OCI-LY3 (cell line): ENCODE measurements at regions not wholly inside any gene's neighbourhood (a gene's known extent, or its start where the extent isn't known, plus 50 kb on each side); places are given as distances from the start of the nearest gene placed in this dataset.

Source experiments
- H2AFZ ChIP-seq: fragments of 200-600, 300-600 bp; shearing (Covaris generic); 2 replicates; pipeline ENCODE4 v1.6.0; 2014; ENCODE audit warnings: antibody characterized with exemption, low read depth, low read length
- H3K27ac ChIP-seq: fragments of 200-600, 300-600 bp; sonication (generic); 2 replicates; pipeline ENCODE4 v1.5.1; 2014; ENCODE audit warnings: mild to moderate bottlenecking, low read length, moderate library complexity, mixed read lengths
- H3K27me3 ChIP-seq: fragments of 200-600, 300-600 bp; sonication (generic); 2 replicates; pipeline ENCODE4 v1.6.1; 2014; ENCODE audit warnings: low read depth, low read length, mixed read lengths
- H3K36me3 ChIP-seq: fragments of 200-600, 300-600 bp; sonication (generic); replicated peaks from 2 replicates; pipeline ENCODE3; 2014; ENCODE audit warnings: low read depth, low read length, mixed read lengths
- H3K4me1 ChIP-seq: fragments of 300-600, 200-600 bp; sonication (generic); 2 replicates; pipeline ENCODE4 v1.6.1; 2014; ENCODE audit warnings: low read length, mixed read lengths
- H3K4me2 ChIP-seq: fragments of 200-600, 300-600 bp; sonication (generic); 2 replicates; pipeline ENCODE4 v1.6.1; 2014; ENCODE audit warnings: low read length, mixed read lengths
- H3K4me3 ChIP-seq: fragments of 300-600, 200-600 bp; sonication (generic); 2 replicates; pipeline ENCODE4 v1.5.1; 2014; ENCODE audit warnings: antibody characterized with exemption, mild to moderate bottlenecking, low read length, moderate library complexity
- H3K79me2 ChIP-seq: fragments of 300-600, 200-600 bp; shearing (Covaris generic); 2 replicates; pipeline ENCODE4 v1.6.1; 2014; ENCODE audit warnings: mild to moderate bottlenecking, low read length, mixed read lengths
- H3K9ac ChIP-seq: fragments of 300-600, 200-600 bp; shearing (Covaris generic); 2 replicates; pipeline ENCODE4 v1.6.0; 2014; ENCODE audit warnings: mild to moderate bottlenecking, low read length, moderate library complexity
- H3K9me3 ChIP-seq: fragments of 200-600, 300-600 bp; shearing (Covaris generic); 2 replicates; pipeline ENCODE4 v1.6.1; 2014; ENCODE audit warnings: low read length, mixed read lengths; ENCODE audit not compliant: insufficient read depth
- H4K20me1 ChIP-seq: fragments of 200-600, 300-600 bp; sonication (generic); 2 replicates; pipeline ENCODE4 v1.6.1; 2016; ENCODE audit warnings: low read length, mixed read lengths; ENCODE audit not compliant: insufficient read depth
- CTCF ChIP-seq: fragments of 200-600, 300-600 bp; sonication (generic); IDR thresholded peaks from 2 replicates; pipeline ENCODE4 v1.5.1; 2014; ENCODE audit warnings: antibody characterized with exemption, low read length, low read depth
- EZH2phosphoT487 ChIP-seq: fragments of 200-600 bp; shearing (Covaris generic); IDR thresholded peaks from 2 replicates; pipeline ENCODE4 v1.6.1; 2018; ENCODE audit warnings: antibody characterized with exemption, mixed run types, low read depth

- H2AFZ ChIP-seq: no peak overlapping the region
- H3K4me2 ChIP-seq: no peak overlapping the region
- no peaks in the 10 kb centered on the region for H3K36me3 ChIP-seq
- peaks cover 15% of the 10 kb centered on the region; the same call in 1 of the 2 replicates for H3K27me3 ChIP-seq
- no peaks in the 10 kb centered on the region for H4K20me1 ChIP-seq
- no peaks in the 10 kb centered on the region for H3K79me2 ChIP-seq
- no peak overlapping the region for H3K4me3 ChIP-seq
- TF ChIP-seq EZH2phosphoT487: no peak
- no peak for TF ChIP-seq CTCF
- H3K4me1 ChIP-seq: no peaks in the 10 kb centered on the region
- no peak overlapping the region for H3K27ac ChIP-seq
- H3K9ac ChIP-seq: no peak overlapping the region
- no peaks in the 10 kb centered on the region for H3K9me3 ChIP-seq
Observed at GRCh38 chr18:61694236-61694635, 198.6 kb downstream of the RNF152 start.

GRCh38 chr18:61690418-61691138 is 202.2 kb downstream of the RNF152 start:
- Histone ChIP-seq H2AFZ (no peak overlapping the region), H3K79me2 (no peaks in the 10 kb centered on the region), H3K9me3 (no peaks in the 10 kb centered on the region), H3K36me3 (no peaks in the 10 kb centered on the region), H4K20me1 (no peaks in the 10 kb centered on the region), H3K27ac (no peak overlapping the region), H3K4me2 (no peak overlapping the region), H3K27me3 (0 out of 2 replicates have a peak, but pooled peaks cover 9% of the 10 kb centered on the region), H3K4me1 (no peaks in the 10 kb centered on the region), H3K9ac (no peak overlapping the region), H3K4me3 (no peak overlapping the region)
- TF ChIP-seq EZH2phosphoT487 (no peak), CTCF (no peak)

- Histone ChIP-seq H3K4me3 (no peak overlapping the region), H3K36me3 (no peaks in the 10 kb centered on the region), H4K20me1 (no peaks in the 10 kb centered on the region), H3K79me2 (no peaks in the 10 kb centered on the region), H3K27me3 (peaks cover 9% of the 10 kb centered on the region), H3K9me3 (no peaks in the 10 kb centered on the region), H3K9ac (no peak overlapping the region), H3K4me2 (no peak overlapping the region), H2AFZ (no peak overlapping the region), H3K4me1 (no peaks in the 10 kb centered on the region), H3K27ac (no peak overlapping the region)
- TF ChIP-seq EZH2phosphoT487: no peak
- no peak for TF ChIP-seq CTCF
Observed at GRCh38 chr18:61687317-61687716, 205.5 kb downstream of the RNF152 start.

GRCh38 chr18:61683856-61684255 is 209.0 kb downstream of the RNF152 start:
- H3K9ac ChIP-seq: no peak overlapping the region
- H3K4me3 ChIP-seq: no peak overlapping the region
- H3K4me1 ChIP-seq: no peaks in the 10 kb centered on the region
- H3K36me3 ChIP-seq: no peaks in the 10 kb centered on the region
- no peaks in the 10 kb centered on the region for H3K79me2 ChIP-seq
- no peak overlapping the region for H3K4me2 ChIP-seq
- no peak overlapping the region for H3K27ac ChIP-seq
- H3K27me3 ChIP-seq: peaks cover 13% of the 10 kb centered on the region
- peaks cover 8% of the 10 kb centered on the region for H3K9me3 ChIP-seq
- H2AFZ ChIP-seq: no peak overlapping the region
- H4K20me1 ChIP-seq: no peaks in the 10 kb centered on the region
- TF ChIP-seq CTCF (no peak), EZH2phosphoT487 (no peak)
